ENCODE measurements at regions not wholly inside any gene's neighbourhood (a gene's known extent, or its start where the extent isn't known, plus 50 kb on each side); places are given as distances from the start of the nearest gene placed in this dataset.

GRCh38 chr16:9469512-9469911 lies 378.1 kb downstream of the HAPSTR1 start:
- no peak for DNase-seq (ENCODE audit: low spot score)

GRCh38 chr16:9476744-9477143 lies 385.3 kb downstream of the HAPSTR1 start:
- DNase-seq (ENCODE audit: low spot score): no peak

- no peak for DNase-seq (ENCODE audit: low spot score)
These were observed 387.6 kb downstream of the HAPSTR1 start for GRCh38 chr16:9479008-9479407.

- no peak for DNase-seq (ENCODE audit: low spot score)
These were observed 389.1 kb downstream of the HAPSTR1 start for GRCh38 chr16:9480503-9480902.

GRCh38 chr16:9481747-9482730 lies 390.6 kb downstream of the HAPSTR1 start:
- no peak for DNase-seq (ENCODE audit: low spot score)

GRCh38 chr16:9484426-9484825 lies 393.0 kb downstream of the HAPSTR1 start:
- DNase-seq (ENCODE audit: low spot score): no peak

- DNase-seq (ENCODE audit: low spot score): no peak
These were observed 393.4 kb downstream of the HAPSTR1 start for GRCh38 chr16:9484881-9485280.

GRCh38 chr16:9489835-9490467 lies 398.5 kb downstream of the HAPSTR1 start:
- DNase-seq (ENCODE audit: low spot score): no peak

GRCh38 chr16:9495824-9496223 lies 404.4 kb downstream of the HAPSTR1 start:
- DNase-seq (ENCODE audit: low spot score): no peak

- no peak for DNase-seq (ENCODE audit: low spot score)
These were observed 406.3 kb downstream of the HAPSTR1 start for GRCh38 chr16:9497750-9498149.

- DNase-seq (ENCODE audit: low spot score): no peak
These were observed 408.6 kb downstream of the HAPSTR1 start for GRCh38 chr16:9499941-9500593.

- no peak for DNase-seq (ENCODE audit: low spot score)
These were observed 409.4 kb downstream of the HAPSTR1 start for GRCh38 chr16:9500872-9501271.

GRCh38 chr16:9503251-9503984 lies 412.0 kb downstream of the HAPSTR1 start:
- no peak for DNase-seq (ENCODE audit: low spot score)

GRCh38 chr16:9508328-9508936 lies 417.0 kb downstream of the HAPSTR1 start:
- no peak for DNase-seq (ENCODE audit: low spot score)

GRCh38 chr16:9509663-9510062 lies 418.2 kb downstream of the HAPSTR1 start:
- peak; percentile 59 for DNase-seq (ENCODE audit: low spot score)

- DNase-seq (ENCODE audit: low spot score): no peak
These were observed 419.9 kb downstream of the HAPSTR1 start for GRCh38 chr16:9511389-9511788.

- no peak for DNase-seq (ENCODE audit: low spot score)
These were observed 425.0 kb downstream of the HAPSTR1 start for GRCh38 chr16:9516444-9516843.

- no peak for DNase-seq (ENCODE audit: low spot score)
These were observed 426.6 kb downstream of the HAPSTR1 start for GRCh38 chr16:9518051-9518450.

- no peak for DNase-seq (ENCODE audit: low spot score)
These were observed 427.1 kb downstream of the HAPSTR1 start for GRCh38 chr16:9518581-9518980.

- DNase-seq (ENCODE audit: low spot score): no peak
These were observed 430.4 kb downstream of the HAPSTR1 start for GRCh38 chr16:9521749-9522370.

GRCh38 chr16:9522614-9523013 lies 431.2 kb downstream of the HAPSTR1 start:
- no peak for DNase-seq (ENCODE audit: low spot score)
